ENCODE measurements at regions not wholly inside any gene's neighbourhood (a gene's known extent, or its start where the extent isn't known, plus 50 kb on each side); places are given as distances from the start of the nearest gene placed in this dataset.

DNA sequence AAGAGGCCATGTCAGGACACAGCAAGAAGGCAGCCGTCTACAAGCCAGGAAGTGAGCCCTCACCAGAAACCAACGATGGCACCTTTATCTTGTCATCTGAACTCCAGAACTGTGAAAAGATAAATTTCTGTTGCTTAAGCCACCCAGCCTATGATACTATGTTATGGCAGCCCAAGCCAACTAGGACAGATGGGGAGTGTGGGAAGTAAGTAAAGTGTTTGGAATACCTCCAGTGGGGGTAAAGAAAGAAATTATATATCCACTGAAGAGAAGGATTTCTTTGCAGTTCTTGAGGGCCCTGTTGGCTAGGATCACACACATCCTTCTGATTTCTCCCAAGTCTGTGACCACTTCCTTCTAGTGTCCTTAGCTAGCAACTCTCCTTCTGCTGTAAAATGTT, 384.4 kb downstream of the TNS3 start:
- no peaks in the 10 kb centered on the region for H3K27me3 Mint-ChIP-seq
- H3K4me3 Mint-ChIP-seq, result no peak overlapping the region
- Histone ChIP-seq H3K4me1 (ENCODE audit: insufficient read depth, low read length) (no peaks in the 10 kb centered on the region), H3K27ac (ENCODE audit: low read depth, low read length) (no peak overlapping the region), H3K4me3 (ENCODE audit: low read length in 2 of 2) (no peak overlapping the region), H3K27me3 (ENCODE audit: insufficient read depth, low read length) (no peaks in the 10 kb centered on the region), H3K9me3 (ENCODE audit: control insufficient read depth in 1 of 2, low read length in 2 of 2) (no peaks in the 10 kb centered on the region), H3K36me3 (ENCODE audit: insufficient read depth, low read length) (no peaks in the 10 kb centered on the region)
- ChIA-PET POLR2A (ENCODE audit: partially characterized antibody) (no interaction called here), CTCF (ENCODE audit: partially characterized antibody) (no interaction called here)
- H3K9me3 Mint-ChIP-seq, result peaks cover 0 to 5% (median 0%) of the 10 kb centered on the region in 8 donors
- H3K36me3 Mint-ChIP-seq, result no peaks in the 10 kb centered on the region
- no peak for DNase-seq
- H3K4me1 Mint-ChIP-seq, result no peaks in the 10 kb centered on the region
- intact Hi-C loops (cut with micrococcal nuclease), result no loop called here
- H3K27ac Mint-ChIP-seq, result no peak overlapping the region

DNA sequence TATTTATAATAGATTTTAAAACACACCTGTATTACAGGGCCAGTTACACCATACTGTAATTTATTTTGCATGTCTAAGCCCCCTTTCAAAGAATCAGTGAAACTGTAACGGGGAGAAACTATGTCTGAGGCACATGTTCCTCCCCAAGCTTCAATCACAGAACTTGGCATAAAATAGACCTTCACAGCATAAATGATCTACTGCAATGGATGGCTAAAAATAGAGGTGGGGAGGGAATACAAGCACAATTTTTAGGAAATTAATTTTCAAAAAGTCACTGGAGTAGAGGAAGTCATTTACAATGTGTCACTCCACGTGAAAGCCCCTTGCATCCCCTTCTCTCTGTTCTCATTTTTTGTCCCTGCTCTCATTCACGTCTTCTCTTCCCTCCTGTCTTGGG, 385.2 kb downstream of the TNS3 start:
- ChIA-PET CTCF (ENCODE audit: partially characterized antibody) (no interaction called here), POLR2A (ENCODE audit: partially characterized antibody) (no interaction called here)
- Mint-ChIP-seq H3K9me3 (peaks cover 0 to 5% (median 0%) of the 10 kb centered on the region in 8 donors), H3K4me3 (no peak overlapping the region), H3K27ac (no peak overlapping the region), H3K27me3 (no peaks in the 10 kb centered on the region), H3K4me1 (no peaks in the 10 kb centered on the region), H3K36me3 (no peaks in the 10 kb centered on the region)
- Histone ChIP-seq H3K4me1 (ENCODE audit: insufficient read depth, low read length) (no peaks in the 10 kb centered on the region), H3K4me3 (ENCODE audit: low read length in 2 of 2) (no peak overlapping the region), H3K27ac (ENCODE audit: low read depth, low read length) (no peak overlapping the region), H3K27me3 (ENCODE audit: insufficient read depth, low read length) (no peaks in the 10 kb centered on the region), H3K36me3 (ENCODE audit: insufficient read depth, low read length) (no peaks in the 10 kb centered on the region), H3K9me3 (ENCODE audit: control insufficient read depth in 1 of 2, low read length in 2 of 2) (no peaks in the 10 kb centered on the region)
- no peak for DNase-seq
- intact Hi-C loops (cut with micrococcal nuclease), result no loop called here

DNA sequence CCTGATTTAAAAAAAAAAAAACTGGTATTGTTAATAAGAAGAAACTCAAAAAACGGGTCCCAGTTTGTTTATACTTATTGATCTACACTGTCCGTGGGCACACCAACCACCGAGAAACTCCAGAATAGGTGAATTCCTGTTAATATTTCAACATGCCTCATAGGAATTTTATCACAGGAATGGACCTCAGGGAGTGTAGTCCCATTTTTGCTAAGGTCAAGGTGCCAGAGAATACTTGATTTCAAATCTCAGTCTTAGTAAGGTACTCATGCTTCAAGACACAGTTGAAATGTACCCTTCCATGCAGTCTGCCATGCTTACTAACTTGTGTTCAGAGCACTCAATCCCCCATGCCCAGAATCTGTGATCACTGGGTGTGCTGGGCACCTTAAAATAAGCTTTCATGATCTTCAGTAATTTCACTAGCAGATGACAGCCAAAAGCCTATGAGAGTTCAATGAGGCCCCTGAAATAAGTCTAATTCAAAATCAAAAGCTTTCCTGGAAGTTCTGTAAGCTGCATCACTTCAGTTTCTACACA, 385.7 kb downstream of the TNS3 start:
- H3K36me3 Mint-ChIP-seq, result no peaks in the 10 kb centered on the region
- Histone ChIP-seq H3K4me3 (ENCODE audit: low read length in 2 of 2) (no peak overlapping the region), H3K27ac (ENCODE audit: low read depth, low read length) (no peak overlapping the region), H3K4me1 (ENCODE audit: insufficient read depth, low read length) (no peaks in the 10 kb centered on the region), H3K27me3 (ENCODE audit: insufficient read depth, low read length) (no peaks in the 10 kb centered on the region), H3K9me3 (ENCODE audit: control insufficient read depth in 1 of 2, low read length in 2 of 2) (no peaks in the 10 kb centered on the region), H3K36me3 (ENCODE audit: insufficient read depth, low read length) (no peaks in the 10 kb centered on the region)
- no peak for DNase-seq
- ChIA-PET POLR2A (ENCODE audit: partially characterized antibody) (no interaction called here), CTCF (ENCODE audit: partially characterized antibody) (no interaction called here)
- intact Hi-C loops (cut with micrococcal nuclease), result no loop called here
- H3K27me3 Mint-ChIP-seq, result no peaks in the 10 kb centered on the region
- H3K4me1 Mint-ChIP-seq, result no peaks in the 10 kb centered on the region
- H3K27ac Mint-ChIP-seq, result no peak overlapping the region
- no peak overlapping the region for H3K4me3 Mint-ChIP-seq
- peaks cover 0 to 5% (median 0%) of the 10 kb centered on the region in 8 donors for H3K9me3 Mint-ChIP-seq

DNA sequence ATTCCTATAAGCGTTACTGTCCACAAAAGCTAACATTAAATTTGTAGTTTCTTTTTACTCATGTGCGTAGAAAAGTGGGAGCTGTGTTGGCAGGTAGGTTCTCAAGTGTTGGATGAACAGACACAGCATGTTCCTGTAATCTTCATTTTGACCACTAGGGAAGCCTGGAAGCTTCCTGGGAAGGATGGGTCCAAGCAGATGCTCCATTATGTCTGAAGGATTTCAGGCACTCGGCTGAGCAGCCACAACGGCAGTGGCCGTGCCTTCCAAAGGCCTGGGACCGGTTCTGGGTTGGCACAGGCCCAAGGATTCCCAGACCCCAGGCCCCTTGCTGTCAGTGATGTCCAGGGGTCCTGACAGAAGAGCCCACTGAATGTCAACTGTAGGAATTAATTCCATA, 386.3 kb downstream of the TNS3 start:
- ChIA-PET CTCF (ENCODE audit: partially characterized antibody) (no interaction called here), POLR2A (ENCODE audit: partially characterized antibody) (no interaction called here)
- Histone ChIP-seq H3K4me1 (ENCODE audit: insufficient read depth, low read length) (no peaks in the 10 kb centered on the region), H3K9me3 (ENCODE audit: control insufficient read depth in 1 of 2, low read length in 2 of 2) (no peaks in the 10 kb centered on the region), H3K27ac (ENCODE audit: low read depth, low read length) (no peak overlapping the region), H3K36me3 (ENCODE audit: insufficient read depth, low read length) (no peaks in the 10 kb centered on the region), H3K27me3 (ENCODE audit: insufficient read depth, low read length) (no peaks in the 10 kb centered on the region), H3K4me3 (ENCODE audit: low read length in 2 of 2) (no peak overlapping the region)
- no peak for DNase-seq
- Mint-ChIP-seq H3K4me3 (no peak overlapping the region), H3K27me3 (no peaks in the 10 kb centered on the region), H3K4me1 (no peaks in the 10 kb centered on the region), H3K27ac (no peak overlapping the region), H3K9me3 (peaks cover 0 to 5% (median 0%) of the 10 kb centered on the region in 8 donors), H3K36me3 (no peaks in the 10 kb centered on the region)
- intact Hi-C loops (cut with micrococcal nuclease), result no loop called here

DNA sequence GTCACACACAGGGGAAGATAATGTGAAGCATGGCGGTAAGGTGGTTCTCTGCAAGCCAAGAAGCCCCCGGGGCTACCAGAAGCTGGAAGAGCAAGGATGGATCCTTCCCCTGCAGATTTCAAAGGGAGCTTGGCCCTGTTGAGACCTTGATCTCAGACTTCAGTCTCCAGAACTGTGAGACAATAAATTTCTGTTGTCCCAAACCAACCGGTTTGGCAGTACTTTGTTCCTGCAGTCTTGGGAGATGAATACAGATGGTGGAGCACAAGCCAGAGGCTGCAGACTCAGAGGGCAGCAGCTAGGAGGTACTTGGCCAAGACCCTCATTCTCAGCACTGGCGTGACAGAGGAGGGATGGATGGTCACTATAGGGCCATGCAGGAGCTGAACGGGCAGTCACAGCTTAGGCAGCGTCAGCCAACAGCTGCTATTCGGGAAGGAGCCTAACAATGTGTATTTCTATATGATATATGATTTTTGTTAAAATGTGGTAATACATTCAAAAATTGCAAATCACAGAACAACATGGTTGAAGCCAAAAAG, 387.3 kb downstream of the TNS3 start:
- Histone ChIP-seq H3K4me1 (ENCODE audit: insufficient read depth, low read length) (no peaks in the 10 kb centered on the region), H3K9me3 (ENCODE audit: control insufficient read depth in 1 of 2, low read length in 2 of 2) (no peaks in the 10 kb centered on the region), H3K36me3 (ENCODE audit: insufficient read depth, low read length) (no peaks in the 10 kb centered on the region), H3K27ac (ENCODE audit: low read depth, low read length) (no peak overlapping the region), H3K27me3 (ENCODE audit: insufficient read depth, low read length) (no peaks in the 10 kb centered on the region), H3K4me3 (ENCODE audit: low read length in 2 of 2) (no peak overlapping the region)
- no peak for DNase-seq
- H3K4me1 Mint-ChIP-seq, result no peaks in the 10 kb centered on the region
- ChIA-PET CTCF (ENCODE audit: partially characterized antibody) (interaction anchor here (0.6 kb wide), 1 partner anchor 17 kb away, joined by 3 read pairs; no protein-coding TSS in a partner anchor), POLR2A (ENCODE audit: partially characterized antibody) (no interaction called here)
- no peak overlapping the region for H3K4me3 Mint-ChIP-seq
- peaks cover 0 to 5% (median 0%) of the 10 kb centered on the region in 8 donors for H3K9me3 Mint-ChIP-seq
- H3K36me3 Mint-ChIP-seq, result no peaks in the 10 kb centered on the region
- H3K27ac Mint-ChIP-seq, result no peak overlapping the region
- H3K27me3 Mint-ChIP-seq, result no peaks in the 10 kb centered on the region
- intact Hi-C loops (cut with micrococcal nuclease), result no loop called here

DNA sequence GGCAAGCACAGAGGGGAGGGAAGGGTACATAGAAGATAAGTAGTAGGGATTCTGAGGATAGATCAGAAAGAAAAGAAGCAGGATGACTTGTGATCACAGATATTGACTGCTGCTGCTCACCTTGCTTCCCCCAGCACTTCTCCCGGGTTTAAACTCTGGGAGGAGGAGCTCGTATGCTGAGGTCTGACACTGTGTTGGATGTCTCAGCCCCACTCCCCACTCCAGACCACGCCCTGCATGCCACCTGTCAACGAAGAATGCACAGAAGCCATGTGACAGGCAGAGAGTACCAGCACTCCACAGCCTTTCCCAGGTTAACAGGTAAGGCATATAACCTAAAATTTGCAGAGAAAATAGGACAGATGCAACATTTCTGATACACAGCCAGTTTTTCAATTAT, 388.9 kb downstream of the TNS3 start:
- H3K4me1 Mint-ChIP-seq, result no peaks in the 10 kb centered on the region
- POLR2A ChIA-PET (ENCODE audit: partially characterized antibody), result no interaction called here
- Histone ChIP-seq H3K36me3 (ENCODE audit: insufficient read depth, low read length) (no peaks in the 10 kb centered on the region), H3K4me1 (ENCODE audit: insufficient read depth, low read length) (no peaks in the 10 kb centered on the region), H3K27ac (ENCODE audit: low read depth, low read length) (no peak overlapping the region), H3K4me3 (ENCODE audit: low read length in 2 of 2) (no peak overlapping the region), H3K27me3 (ENCODE audit: insufficient read depth, low read length) (no peaks in the 10 kb centered on the region), H3K9me3 (ENCODE audit: control insufficient read depth in 1 of 2, low read length in 2 of 2) (no peaks in the 10 kb centered on the region)
- H3K27ac Mint-ChIP-seq, result no peak overlapping the region
- no peak for DNase-seq
- intact Hi-C loops (cut with micrococcal nuclease), result no loop called here
- CTCF ChIA-PET (ENCODE audit: partially characterized antibody), result no interaction called here
- H3K4me3 Mint-ChIP-seq, result no peak overlapping the region
- peaks cover 0 to 5% (median 0%) of the 10 kb centered on the region in 8 donors for H3K9me3 Mint-ChIP-seq
- no peaks in the 10 kb centered on the region for H3K36me3 Mint-ChIP-seq
- no peaks in the 10 kb centered on the region for H3K27me3 Mint-ChIP-seq

DNA sequence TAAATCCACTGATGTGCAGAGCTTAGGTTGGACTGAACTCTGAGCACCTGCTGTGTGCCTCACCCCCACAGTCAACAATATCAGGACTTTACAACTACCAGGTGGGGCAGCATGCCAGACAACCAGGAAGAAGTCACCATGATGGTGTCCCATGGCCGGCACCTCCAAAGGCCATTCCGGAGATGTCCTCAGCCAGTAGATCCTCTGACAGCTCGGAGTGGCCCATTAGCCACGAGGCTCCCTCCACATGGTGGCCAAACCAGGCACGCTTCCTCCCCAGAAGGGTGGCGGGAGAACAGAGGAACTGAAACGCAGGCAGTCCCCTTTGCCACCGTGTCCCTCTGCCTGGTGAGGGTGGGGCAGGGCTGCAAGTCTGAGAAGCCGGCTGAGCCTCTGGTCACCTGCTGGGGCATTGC, 390.0 kb downstream of the TNS3 start:
- H3K9me3 ChIP-seq (ENCODE audit: control insufficient read depth in 1 of 2, low read length in 2 of 2), result no peaks in the 10 kb centered on the region
- H3K9me3 Mint-ChIP-seq, result peaks cover 0 to 3% (median 0%) of the 10 kb centered on the region in 8 donors
- CTCF ChIA-PET (ENCODE audit: partially characterized antibody), result no interaction called here

DNA sequence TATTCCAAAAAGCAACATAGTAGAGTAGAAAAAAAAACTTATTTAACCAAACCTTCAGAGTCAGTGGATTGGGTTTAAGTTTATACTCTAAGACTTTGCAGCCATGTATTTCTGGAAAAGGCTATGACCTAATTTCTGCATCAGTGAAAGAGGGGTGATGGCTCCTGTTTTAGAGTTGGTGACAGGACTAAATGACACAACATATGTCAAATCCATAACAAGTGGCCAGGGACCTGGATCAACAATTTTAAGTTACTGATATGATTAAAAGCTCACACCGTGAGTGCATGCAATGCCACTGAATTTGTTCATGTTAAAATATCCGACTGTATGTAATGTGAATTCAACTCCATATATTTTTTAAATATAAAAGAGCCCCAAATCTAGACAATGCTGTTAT, 390.6 kb downstream of the TNS3 start:
- Mint-ChIP-seq H3K4me1 (no peaks in the 10 kb centered on the region), H3K36me3 (no peaks in the 10 kb centered on the region), H3K9me3 (peaks cover 0 to 3% (median 0%) of the 10 kb centered on the region in 8 donors), H3K27ac (no peak overlapping the region), H3K4me3 (no peak overlapping the region), H3K27me3 (no peaks in the 10 kb centered on the region)
- H3K36me3 ChIP-seq (ENCODE audit: insufficient read depth, low read length), result no peaks in the 10 kb centered on the region
- no peak for DNase-seq
- POLR2A ChIA-PET (ENCODE audit: partially characterized antibody), result no interaction called here
- intact Hi-C loops (cut with micrococcal nuclease), result no loop called here
- CTCF ChIA-PET (ENCODE audit: partially characterized antibody), result no interaction called here
- no peak overlapping the region for H3K27ac ChIP-seq (ENCODE audit: low read depth, low read length)
- no peaks in the 10 kb centered on the region for H3K4me1 ChIP-seq (ENCODE audit: insufficient read depth, low read length)
- no peaks in the 10 kb centered on the region for H3K27me3 ChIP-seq (ENCODE audit: insufficient read depth, low read length)
- no peaks in the 10 kb centered on the region for H3K9me3 ChIP-seq (ENCODE audit: control insufficient read depth in 1 of 2, low read length in 2 of 2)
- no peak overlapping the region for H3K4me3 ChIP-seq (ENCODE audit: low read length in 2 of 2)

More for the DNA sequence above, 390.0 kb downstream of the TNS3 start:
- POLR2A ChIA-PET (ENCODE audit: partially characterized antibody), result no interaction called here
- H3K27ac Mint-ChIP-seq, result no peak overlapping the region
- no peaks in the 10 kb centered on the region for H3K4me1 Mint-ChIP-seq
- H3K27me3 Mint-ChIP-seq, result no peaks in the 10 kb centered on the region
- H3K27ac ChIP-seq (ENCODE audit: low read depth, low read length), result no peak overlapping the region
- H3K27me3 ChIP-seq (ENCODE audit: insufficient read depth, low read length), result no peaks in the 10 kb centered on the region
- no peaks in the 10 kb centered on the region for H3K36me3 ChIP-seq (ENCODE audit: insufficient read depth, low read length)
- no peaks in the 10 kb centered on the region for H3K36me3 Mint-ChIP-seq
- intact Hi-C loops (cut with micrococcal nuclease), result no loop called here
- no peak overlapping the region for H3K4me3 ChIP-seq (ENCODE audit: low read length in 2 of 2)
- no peak for DNase-seq
- no peak overlapping the region for H3K4me3 Mint-ChIP-seq
- H3K4me1 ChIP-seq (ENCODE audit: insufficient read depth, low read length), result no peaks in the 10 kb centered on the region
